Urinary bladder (tissue), 3 donors: ENCODE measurements at regions not wholly inside any gene's neighbourhood (a gene's known extent, or its start where the extent isn't known, plus 50 kb on each side); places are given as distances from the start of the nearest gene placed in this dataset.
A peak's percentile ranks its signal among the peaks of the same experiment; 100 is the strongest.

Experiments
- DNase-seq: peaks from one replicate; pipeline ENCODE4 v3.0.0-alpha.2; 2015; ENCODE audit errors: extremely low spot score
- H3K27ac ChIP-seq: one replicate; pipeline ENCODE4 v1.5.1; 2013; ENCODE audit warnings: low read depth, mild to moderate bottlenecking, moderate library complexity
- H3K36me3 ChIP-seq: one replicate; pipeline ENCODE4 v1.6.1; 2013; ENCODE audit warnings: mild to moderate bottlenecking, moderate library complexity; ENCODE audit not compliant: insufficient read depth
- H3K4me1 ChIP-seq: one replicate; pipeline ENCODE4 v1.6.1; 2013; ENCODE audit warnings: mild to moderate bottlenecking, moderate library complexity; ENCODE audit not compliant: insufficient read depth
- H3K4me3 ChIP-seq: one replicate; pipeline ENCODE4 v1.5.1; 2013; ENCODE audit warnings: low read depth, low read length
- WGBS: extraction: QIAGEN DNeasy Blood & Tissue Kit; methylation state at CpG from one replicate; pipeline ENCODE4 v1.1.7; 2013; 5-methylcytosine and 5-hydroxymethylcytosine counted together
- donor health status: healthy with polysubstance abuse.
- donor health status: healthy.

GRCh38 chr2:151085181-151085611 lies 176.5 kb downstream of the RBM43 start:
- no peak for DNase-seq
- WGBS: 51% methylated on average over 1 of the region's 1 CpG
- Histone ChIP-seq H3K4me1 (no peaks in the 10 kb centered on the region), H3K4me3 (no peak overlapping the region), H3K36me3 (no peaks in the 10 kb centered on the region), H3K27ac (no peak overlapping the region)

GRCh38 chr2:151083856-151084795 lies 177.5 kb downstream of the RBM43 start:
- no peaks in the 10 kb centered on the region for H3K4me1 ChIP-seq
- no peak overlapping the region for H3K27ac ChIP-seq
- no peak for DNase-seq
- H3K4me3 ChIP-seq: no peak overlapping the region
- 81% methylated on average over 7 of the region's 7 CpGs for WGBS
- no peaks in the 10 kb centered on the region for H3K36me3 ChIP-seq

- Histone ChIP-seq H3K4me3 (no peak overlapping the region), H3K4me1 (no peaks in the 10 kb centered on the region), H3K36me3 (no peaks in the 10 kb centered on the region), H3K27ac (no peak overlapping the region)
- no peak for DNase-seq
Observed at GRCh38 chr2:151078889-151079288, 182.8 kb downstream of the RBM43 start.

- Histone ChIP-seq H3K4me1 (no peaks in the 10 kb centered on the region), H3K36me3 (no peaks in the 10 kb centered on the region), H3K4me3 (no peak overlapping the region), H3K27ac (no peak overlapping the region)
- DNase-seq: no peak
- 78% methylated on average over 1 of the region's 1 CpG for WGBS
Observed at GRCh38 chr2:151071906-151072305, 189.8 kb downstream of the RBM43 start.

- Histone ChIP-seq H3K4me3 (no peak overlapping the region), H3K36me3 (no peaks in the 10 kb centered on the region), H3K27ac (no peak overlapping the region), H3K4me1 (no peaks in the 10 kb centered on the region)
- no peak for DNase-seq
- 63% methylated on average over 2 of the region's 2 CpGs for WGBS
Observed at GRCh38 chr2:151071382-151071781, 190.3 kb downstream of the RBM43 start.

- H3K27ac ChIP-seq: no peak overlapping the region
- no peaks in the 10 kb centered on the region for H3K4me1 ChIP-seq
- WGBS: 44% methylated on average over 1 of the region's 1 CpG
- no peaks in the 10 kb centered on the region for H3K36me3 ChIP-seq
- DNase-seq: no peak
- no peak overlapping the region for H3K4me3 ChIP-seq
Observed at GRCh38 chr2:151070253-151070652, 191.4 kb downstream of the RBM43 start.

GRCh38 chr2:151067658-151068369 lies 193.8 kb downstream of the RBM43 start:
- Histone ChIP-seq H3K4me1 (no peaks in the 10 kb centered on the region), H3K27ac (no peak overlapping the region), H3K36me3 (no peaks in the 10 kb centered on the region), H3K4me3 (no peak overlapping the region)
- 53% methylated on average over 8 of the region's 8 CpGs for WGBS
- DNase-seq: no peak

- no peak overlapping the region for H3K4me3 ChIP-seq
- peak; percentile 68 for DNase-seq
- H3K27ac ChIP-seq: no peak overlapping the region
- no peaks in the 10 kb centered on the region for H3K4me1 ChIP-seq
- 52% methylated on average over 3 of the region's 3 CpGs for WGBS
- H3K36me3 ChIP-seq: no peaks in the 10 kb centered on the region
Observed at GRCh38 chr2:151063271-151063670, 198.4 kb downstream of the RBM43 start.

GRCh38 chr2:151060287-151060686 lies 201.4 kb downstream of the RBM43 start:
- 76% methylated on average over 2 of the region's 2 CpGs for WGBS
- DNase-seq: no peak
- no peak overlapping the region for H3K4me3 ChIP-seq
- no peaks in the 10 kb centered on the region for H3K4me1 ChIP-seq
- H3K27ac ChIP-seq: no peak overlapping the region
- H3K36me3 ChIP-seq: no peaks in the 10 kb centered on the region

- Histone ChIP-seq H3K4me3 (no peak overlapping the region), H3K36me3 (no peaks in the 10 kb centered on the region), H3K27ac (no peak overlapping the region), H3K4me1 (no peaks in the 10 kb centered on the region)
- WGBS: 80% methylated on average over 1 of the region's 1 CpG
- no peak for DNase-seq
Observed at GRCh38 chr2:151056870-151057269, 204.8 kb downstream of the RBM43 start.

GRCh38 chr2:151053661-151053990 lies 208.0 kb downstream of the RBM43 start:
- 74% methylated on average over 1 of the region's 1 CpG for WGBS
- no peaks in the 10 kb centered on the region for H3K4me1 ChIP-seq

GRCh38 chr2:151052850-151053660 lies 208.6 kb downstream of the RBM43 start:
- WGBS: 74% methylated on average over 1 of the region's 1 CpG

More at GRCh38 chr2:151053661-151053990, 208.0 kb downstream of the RBM43 start:
- Histone ChIP-seq H3K36me3 (no peaks in the 10 kb centered on the region), H3K4me3 (no peak overlapping the region), H3K27ac (no peak overlapping the region)
- DNase-seq: no peak

GRCh38 chr2:151051574-151052220 lies 210.0 kb downstream of the RBM43 start:
- WGBS: 11% methylated on average over 2 of the region's 2 CpGs
- no peak for DNase-seq
- no peaks in the 10 kb centered on the region for H3K36me3 ChIP-seq
- H3K27ac ChIP-seq: no peak overlapping the region
- H3K4me1 ChIP-seq: no peaks in the 10 kb centered on the region
- H3K4me3 ChIP-seq: no peak overlapping the region

More at GRCh38 chr2:151052850-151053660, 208.6 kb downstream of the RBM43 start:
- H3K27ac ChIP-seq: no peak overlapping the region
- H3K4me1 ChIP-seq: no peaks in the 10 kb centered on the region
- no peak overlapping the region for H3K4me3 ChIP-seq
- no peaks in the 10 kb centered on the region for H3K36me3 ChIP-seq
- no peak for DNase-seq
